ENCODE measurements at regions not wholly inside any gene's neighbourhood (a gene's known extent, or its start where the extent isn't known, plus 50 kb on each side); places are given as distances from the start of the nearest gene placed in this dataset.

- no peak for TF ChIP-seq CTCF (IDR thresholded peaks at IDR 0.05)
- TF ChIP-seq POLR2A (IDR thresholded peaks at IDR 0.05) = no peak
These were observed 238.6 kb upstream of the PREP start for GRCh38 chr6:105641504-105641903.
